ENCODE measurements at regions not wholly inside any gene's neighbourhood (a gene's known extent, or its start where the extent isn't known, plus 50 kb on each side); places are given as distances from the start of the nearest gene placed in this dataset.

DNA sequence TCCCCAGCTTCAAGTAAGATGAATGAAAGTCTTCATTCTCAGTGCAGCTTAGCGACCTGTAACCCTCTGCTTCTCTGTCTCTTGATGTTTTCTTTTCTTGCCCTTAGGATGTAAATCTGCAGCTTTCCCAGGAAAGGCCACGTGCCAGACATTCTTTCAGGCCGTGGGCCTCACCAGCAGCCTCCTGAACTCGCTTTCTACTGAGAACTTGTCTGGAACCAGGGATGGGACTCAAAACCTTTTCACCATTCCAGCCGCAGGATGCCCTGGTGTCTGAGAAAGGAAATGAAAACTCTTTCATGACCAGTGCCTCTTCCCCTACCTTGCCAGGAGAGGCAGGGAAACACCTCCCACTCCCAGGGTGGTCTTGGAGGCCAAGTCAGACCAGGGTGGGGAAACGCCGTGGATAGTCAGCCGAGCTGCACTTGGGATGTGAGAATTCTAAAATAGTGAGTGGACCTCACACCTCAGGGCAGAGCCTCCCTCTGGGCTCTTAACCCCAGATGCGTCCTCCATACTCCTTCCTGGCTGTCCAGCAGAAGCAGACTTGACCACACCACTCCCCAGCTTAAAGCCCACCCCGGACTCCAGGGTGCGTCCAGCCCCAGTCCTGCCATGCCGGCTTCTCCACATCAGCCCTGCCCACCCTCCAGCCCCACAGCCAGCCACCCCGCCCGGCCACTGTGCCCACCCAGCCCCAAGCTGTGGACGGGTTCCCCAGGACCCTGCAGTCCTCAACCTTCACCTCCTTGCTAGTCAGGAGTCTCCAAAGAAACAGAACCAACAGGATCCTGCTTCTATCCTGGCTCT is 115.5 kb downstream of the TWIST2 start:
- DNase-seq (ENCODE audit: low spot score): peak; percentile 48

DNA sequence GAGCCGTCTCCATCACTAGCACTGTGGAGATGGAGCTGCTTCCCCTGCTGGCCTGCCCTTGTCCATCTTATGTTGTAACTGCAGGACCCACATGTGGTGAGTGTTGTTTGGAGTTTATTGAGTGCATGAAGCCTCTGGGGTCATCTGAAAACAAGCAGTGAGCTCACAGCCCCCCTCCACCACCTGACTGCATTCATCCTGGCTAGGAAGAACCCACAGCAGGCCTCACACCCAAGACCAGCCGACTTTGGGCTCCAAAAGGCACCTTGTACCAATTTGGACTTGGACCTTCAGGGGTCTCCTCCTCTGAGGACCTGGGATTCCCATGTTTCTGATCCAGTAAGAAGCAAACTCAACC is 116.1 kb downstream of the TWIST2 start:
- no peak for DNase-seq (ENCODE audit: low spot score)

DNA sequence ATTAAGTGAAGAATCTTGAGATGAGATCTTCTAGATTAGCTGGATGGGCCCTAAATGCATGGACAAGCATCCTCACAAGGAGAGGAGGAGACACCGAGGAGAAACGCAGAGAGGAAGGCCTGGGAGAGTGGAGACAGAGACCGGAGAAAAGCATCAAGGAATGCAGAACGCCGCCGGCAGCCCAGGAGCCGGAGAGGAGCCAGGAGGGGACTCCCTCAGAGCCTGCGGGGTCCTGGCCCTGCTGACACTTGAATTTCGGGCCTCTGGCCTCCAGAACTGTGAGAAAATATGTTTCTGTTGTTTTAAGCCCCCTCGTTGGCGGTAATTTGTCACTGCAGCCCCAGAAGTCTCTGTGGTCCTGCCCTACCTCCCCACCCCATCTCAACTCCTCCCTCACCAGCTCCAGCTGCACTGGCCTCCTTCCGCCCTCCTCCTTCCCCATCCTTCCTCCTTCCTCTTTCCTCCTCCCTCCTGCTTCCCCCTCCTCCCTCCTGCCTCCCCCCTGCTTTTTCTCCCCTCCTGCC is 116.7 kb downstream of the TWIST2 start:
- DNase-seq (ENCODE audit: low spot score): no peak

DNA sequence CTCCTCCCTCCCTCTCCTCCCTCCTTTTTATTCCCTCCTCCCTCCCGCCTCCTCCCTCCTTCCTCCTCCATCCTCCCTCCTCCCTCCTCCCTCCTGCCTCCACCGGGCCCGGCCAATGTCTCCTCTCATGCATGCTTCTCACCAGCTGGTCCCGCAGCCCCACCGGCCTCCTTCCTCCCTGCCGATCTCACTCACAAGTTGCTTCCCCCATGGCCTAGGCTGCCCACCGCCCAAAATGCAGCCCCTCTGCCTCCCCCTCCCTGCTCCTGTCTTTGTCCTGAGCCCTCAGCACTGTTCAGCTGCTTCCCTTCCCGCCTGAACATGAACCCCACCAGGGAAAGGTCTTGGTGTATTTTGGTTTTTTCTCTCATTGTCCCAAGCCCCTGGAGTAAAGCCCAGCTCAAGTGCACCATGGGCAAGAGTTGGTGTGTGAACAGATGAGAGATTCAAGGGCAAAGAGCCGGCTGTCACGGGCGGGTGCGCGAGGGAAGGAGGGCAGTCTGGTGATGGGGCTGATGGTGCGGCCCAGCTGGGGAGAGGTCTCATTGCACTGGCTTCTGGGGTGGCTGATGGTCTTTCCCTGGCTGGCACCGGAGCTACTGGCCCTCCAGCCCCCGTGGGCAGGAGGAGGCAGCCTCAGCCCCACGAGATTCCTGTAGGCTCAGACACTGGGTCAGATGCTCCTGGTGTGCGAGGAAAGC is 117.6 kb downstream of the TWIST2 start:
- peak; percentile 43 for DNase-seq (ENCODE audit: low spot score)

DNA sequence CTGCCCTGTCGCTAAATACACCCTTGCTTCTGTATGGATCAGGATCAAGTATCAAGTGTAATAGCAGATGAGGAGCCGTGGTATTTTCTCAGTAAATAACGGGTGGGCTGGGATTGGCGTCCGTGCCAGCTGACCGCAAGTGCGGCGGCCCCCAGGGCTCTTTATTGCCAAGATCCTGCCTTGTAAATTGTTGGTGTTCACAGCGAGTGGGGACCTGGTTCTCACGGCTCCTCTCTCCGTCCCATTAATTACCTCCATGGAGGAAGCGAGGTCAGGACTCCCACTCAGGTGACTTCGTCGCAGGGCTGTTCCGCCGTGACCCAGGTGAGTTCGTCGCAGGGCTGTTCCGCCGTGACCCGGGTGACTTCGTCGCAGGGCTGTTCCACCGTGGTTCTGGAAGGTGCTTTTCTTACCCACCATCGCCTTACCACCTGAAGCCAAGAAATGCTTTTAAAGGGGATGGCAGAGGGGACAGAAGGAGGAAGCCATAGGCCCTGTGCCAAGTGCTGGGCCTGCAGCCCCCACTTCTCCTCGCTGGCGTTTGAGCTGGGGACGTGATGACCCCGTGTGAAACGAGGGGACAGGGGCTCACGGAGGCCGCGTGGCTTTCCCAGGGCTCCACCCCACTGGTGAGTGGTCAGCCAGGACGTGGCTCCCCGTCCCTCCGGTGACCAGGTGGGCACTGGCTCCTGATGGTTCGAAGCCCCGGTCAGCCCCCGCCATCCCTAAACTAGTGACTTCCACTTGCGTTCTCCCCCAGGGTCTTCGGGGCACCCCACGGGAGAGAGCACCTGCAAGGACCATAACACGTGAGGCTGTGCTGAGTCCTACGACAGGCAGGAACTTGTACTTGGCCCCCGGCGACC is 118.4 kb downstream of the TWIST2 start:
- DNase-seq (ENCODE audit: low spot score): peak; percentile 41

DNA sequence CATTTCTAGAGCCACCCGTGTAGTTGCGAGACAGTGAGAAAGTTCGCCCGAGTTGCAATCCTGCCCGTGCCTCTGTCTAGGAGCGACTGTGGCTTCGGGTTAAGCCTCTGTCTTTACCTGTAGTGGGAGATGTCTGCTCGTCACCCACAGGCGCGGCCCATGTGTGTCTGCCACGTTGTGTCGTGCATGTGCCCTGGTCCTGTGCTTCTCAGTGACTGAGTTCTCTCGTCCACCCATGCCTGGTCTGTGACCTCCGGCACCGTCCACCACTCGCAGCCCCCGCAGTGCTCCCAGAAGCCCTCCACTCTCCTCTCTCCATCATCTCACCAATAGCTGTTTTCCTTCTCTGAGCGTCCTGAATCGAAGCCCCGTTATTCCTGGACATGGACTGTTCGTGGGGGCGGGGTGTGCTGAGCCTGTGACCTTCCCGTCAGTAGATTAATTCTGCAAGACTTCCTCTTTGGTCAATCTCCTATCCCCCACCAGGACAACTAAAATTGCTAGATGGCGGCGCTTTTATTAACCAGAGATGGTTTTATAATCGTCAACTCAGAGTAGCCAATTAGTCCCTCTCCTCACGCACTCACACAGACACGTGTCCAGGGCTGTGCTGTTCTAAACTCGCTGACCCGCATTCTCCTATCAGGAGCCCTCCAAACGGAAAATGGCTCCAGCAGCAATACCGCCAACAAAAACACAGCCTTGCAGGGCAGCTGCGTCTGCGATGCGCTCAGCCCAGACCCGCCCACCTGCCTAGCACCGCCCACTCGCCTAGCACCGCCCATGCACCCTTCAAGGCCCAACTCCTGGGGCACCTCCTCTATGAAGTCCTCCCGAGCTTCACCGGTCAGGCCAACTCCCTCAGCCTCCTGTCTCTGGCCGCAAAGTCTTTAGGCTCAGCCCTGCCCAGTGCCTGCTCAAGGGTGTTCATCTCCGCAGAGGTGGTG is 119.4 kb downstream of the TWIST2 start:
- peak; percentile 47 for DNase-seq (ENCODE audit: low spot score)

DNA sequence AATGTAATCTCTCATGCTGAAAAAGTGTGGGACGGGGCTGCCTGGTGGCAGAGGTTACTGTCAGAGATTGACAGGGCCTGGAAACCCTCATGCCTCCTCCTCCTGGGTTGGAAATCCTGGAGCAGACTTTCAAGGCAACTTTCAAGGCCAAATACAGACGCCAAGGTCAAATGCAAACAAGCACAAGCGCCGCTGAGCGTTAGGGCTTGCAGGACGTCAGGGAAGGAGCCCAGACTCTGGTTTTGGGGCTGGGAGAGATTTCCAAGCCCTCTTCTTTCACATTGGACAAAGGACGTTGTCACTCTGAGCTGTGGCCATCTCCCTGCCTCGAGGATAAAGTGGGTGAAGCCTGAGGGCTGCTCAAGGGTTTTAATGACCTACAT is 120.1 kb downstream of the TWIST2 start:
- DNase-seq (ENCODE audit: low spot score): no peak

DNA sequence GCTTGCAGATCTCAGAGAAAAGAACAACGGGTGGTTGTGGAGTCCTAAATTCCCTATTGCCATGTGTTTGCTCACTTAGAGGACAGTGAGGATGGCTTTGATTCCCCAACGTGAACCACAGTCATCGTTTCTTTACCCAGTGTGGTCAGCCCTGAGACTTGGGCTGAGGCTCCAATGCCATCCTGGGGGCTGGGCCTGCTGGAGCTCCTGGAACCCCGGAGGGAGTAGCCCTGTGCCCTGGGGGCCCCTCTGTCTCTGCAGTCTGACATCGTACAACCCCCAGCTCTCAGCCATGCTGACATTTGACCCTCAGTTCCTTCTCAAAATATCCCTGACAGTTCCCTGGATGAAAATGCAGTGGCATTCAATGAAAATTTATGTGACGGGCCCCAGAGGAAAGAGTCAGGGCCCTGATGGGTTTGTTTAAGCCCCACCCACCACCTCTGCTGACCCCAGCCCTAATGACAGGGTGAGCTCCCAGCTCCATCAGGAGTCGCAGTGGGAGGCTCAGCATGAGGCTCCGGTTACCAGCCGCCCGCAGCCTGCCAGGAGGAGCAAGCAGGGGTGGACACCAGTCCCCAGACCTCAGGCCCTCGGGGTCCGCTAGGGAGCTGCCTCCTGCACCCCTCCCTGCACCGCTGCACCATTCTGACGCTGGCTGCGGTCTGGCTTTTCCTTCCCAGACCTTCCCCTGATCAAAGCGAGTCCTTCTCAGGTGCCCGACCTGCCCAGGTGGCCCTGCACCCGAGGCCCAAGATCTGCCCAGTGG is 120.9 kb downstream of the TWIST2 start:
- DNase-seq (ENCODE audit: low spot score): no peak

DNA sequence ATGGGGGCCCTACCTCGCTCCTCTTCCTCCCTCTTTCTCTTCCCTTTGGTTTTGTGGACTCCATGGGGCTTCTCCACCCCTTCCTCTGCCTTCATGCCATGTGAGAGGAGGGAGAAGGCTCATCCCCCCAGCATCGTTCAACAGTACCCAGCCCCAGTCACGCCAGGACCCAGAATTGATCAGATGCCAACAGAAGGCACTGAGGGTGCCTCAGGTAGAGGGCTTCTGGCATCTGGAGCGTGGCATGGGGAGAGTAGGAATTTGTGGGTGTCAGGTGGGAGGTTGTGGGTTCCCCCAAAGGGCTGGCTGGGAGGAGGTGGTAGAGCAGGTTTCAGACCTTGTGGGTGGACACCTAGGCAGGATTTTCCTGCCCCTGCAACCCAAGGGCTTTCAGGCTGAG is 122.0 kb downstream of the TWIST2 start:
- DNase-seq (ENCODE audit: low spot score): no peak

DNA sequence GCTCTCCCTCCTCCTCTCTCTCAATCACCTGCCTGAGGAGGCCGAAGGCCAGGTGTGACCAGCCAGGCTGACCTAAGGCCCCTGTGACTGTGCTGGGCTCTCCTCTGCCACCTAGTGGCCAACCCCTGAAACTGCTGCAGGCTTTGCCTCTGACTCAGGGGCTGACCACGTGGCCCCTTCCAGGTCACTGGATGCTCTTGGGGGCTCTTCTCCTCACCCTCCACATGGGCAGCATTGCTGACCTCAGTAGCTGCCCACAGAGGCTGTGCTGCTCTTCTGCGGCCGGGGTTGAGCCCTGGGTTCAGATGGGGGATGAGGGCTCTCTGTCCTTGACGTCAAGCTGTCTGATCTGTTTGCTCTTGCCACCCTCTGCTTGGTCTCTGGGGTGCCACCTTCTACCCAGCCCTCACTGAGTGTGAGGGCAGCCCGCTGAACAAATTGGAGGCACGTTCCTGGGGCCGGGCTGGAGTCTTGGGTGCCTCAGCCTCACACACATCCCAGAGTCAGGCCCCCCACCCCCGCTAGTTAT is 122.7 kb downstream of the TWIST2 start:
- DNase-seq (ENCODE audit: low spot score): peak; percentile 84

DNA sequence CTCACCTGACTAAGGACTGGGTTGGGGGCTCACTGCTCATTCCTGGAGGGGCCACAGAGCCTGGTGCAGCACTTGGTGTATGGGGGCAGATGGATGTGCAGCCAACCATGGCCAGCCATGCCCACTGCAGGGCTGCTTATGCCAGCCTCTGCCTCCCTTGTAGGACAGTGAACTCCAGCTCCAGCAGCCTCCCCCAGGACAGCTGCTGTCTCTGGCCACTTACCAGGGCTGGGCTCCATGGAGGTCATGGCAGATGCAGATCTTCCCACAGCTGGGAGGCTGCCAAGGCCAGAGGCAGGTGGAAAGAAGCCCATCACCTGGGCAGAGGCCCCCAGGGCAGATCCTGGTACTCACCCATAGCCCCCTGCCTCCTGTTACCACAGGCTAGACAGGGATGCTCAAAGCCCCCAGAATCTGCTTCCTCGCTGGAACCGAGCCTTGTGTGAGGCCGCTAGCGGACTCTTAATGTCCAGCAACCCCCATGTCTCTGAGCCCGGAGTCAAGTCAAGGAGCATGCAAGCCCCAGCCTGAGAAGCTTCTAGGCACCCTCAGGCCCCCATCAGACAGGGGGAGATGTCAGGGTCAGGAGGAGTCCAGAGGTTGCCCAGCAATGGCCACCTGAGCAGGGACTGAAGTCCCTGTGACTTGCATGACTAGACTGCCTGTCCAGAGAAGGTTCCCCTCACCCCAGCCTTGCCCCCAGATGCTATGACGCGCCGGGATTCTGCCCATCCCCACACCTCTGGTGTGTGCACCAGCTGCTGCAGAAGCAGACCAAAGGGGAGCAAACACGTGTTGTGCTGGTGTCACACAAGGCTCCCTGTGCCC is 123.6 kb downstream of the TWIST2 start:
- no peak for DNase-seq (ENCODE audit: low spot score)

DNA sequence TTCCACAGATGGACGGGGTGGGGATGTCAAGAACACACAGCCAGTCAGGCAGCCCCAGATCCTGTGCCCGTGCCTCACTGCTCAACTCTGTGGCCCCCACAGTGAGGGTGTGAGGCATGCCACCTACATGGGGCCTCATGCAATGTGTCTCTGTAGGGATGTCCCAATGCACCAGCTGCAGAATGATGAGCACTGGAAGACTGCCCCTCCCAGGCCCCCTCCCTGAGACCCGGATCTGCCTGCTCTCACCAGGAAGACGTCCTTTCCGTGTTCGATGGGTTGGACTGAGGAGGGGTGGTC is 124.2 kb downstream of the TWIST2 start:
- no peak for DNase-seq (ENCODE audit: low spot score)

DNA sequence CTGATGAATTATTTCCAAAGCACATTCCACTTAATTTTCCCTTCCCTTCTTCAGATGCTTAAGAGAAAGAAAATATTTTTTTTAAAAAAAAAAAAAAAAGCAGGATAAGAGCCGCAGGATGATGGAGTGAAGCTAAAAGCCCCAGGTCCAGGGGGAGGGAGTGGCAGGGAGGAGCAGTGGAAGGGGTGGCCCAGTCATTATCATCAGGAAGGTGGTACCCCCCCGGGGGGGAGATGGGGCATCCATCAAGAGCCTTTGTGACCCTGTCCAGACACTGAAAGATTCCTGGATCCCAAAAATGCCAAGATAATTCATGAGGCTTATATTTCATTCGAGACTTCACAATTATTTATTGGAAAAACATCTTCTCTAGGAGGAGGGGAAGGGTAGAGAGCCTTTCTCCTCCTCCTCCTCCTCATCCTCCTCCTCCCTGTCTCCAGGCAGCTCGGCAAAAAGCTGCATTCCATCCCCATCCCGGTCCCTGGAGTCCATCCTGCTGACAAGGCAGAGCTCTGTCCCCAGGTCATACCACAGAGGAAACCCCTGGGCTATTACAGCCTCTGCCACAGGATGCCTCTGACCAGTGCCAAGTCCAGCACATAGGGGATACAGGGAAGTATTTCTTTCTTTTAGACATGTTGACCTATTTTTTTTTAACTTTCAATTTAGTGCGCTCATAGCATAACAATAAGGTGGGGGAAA is 125.3 kb downstream of the TWIST2 start:
- no peak for DNase-seq (ENCODE audit: low spot score)

DNA sequence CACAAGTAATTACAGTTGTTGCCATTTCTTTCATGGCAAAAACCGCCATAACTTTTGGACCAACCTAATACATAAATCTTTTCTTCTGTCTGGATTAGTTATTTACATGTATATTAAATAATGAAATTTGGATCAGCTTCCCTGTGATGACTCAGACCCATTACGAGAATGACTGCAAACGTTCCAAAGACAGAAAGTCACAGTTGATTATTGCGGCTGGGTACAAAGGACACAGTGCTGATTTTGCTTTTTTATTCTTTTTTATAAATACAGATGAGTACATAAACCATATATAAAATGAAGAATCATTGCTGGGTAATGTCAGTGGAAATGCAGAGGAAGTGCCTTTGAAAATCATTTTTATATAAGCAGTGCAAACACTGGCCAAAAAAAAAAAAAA is 126.2 kb downstream of the TWIST2 start:
- DNase-seq (ENCODE audit: low spot score): no peak

DNA sequence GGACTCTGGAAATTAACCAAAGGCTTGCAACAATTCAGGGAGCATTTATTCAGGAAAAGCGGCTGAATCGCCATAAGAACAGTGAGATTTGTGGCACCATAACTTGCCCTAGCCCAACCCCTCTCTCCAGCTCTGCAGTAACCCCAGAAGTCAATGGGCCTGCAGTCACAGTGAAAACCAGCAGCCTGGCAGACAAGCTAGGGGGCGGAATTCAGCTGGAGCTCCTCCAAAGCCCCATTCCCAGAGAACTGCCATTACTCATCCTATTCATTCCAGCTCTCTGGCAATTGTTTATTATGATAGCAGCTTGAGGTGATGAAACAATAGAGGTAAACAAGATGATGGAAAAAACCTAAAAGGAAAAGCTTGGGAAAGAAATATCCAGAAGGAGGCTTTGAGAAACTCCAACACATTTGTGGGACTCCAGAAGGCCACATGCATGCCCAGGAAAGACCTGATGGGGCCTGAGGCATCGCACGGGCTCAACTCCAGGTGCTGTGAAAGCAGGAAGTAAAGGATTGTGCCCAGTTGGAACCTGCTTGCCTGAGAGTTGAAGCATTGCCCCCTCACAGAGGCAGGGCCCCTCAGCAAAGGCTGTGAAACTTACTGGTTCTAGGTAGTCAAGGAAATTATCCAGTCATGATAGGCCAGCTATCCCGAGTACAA is 126.7 kb downstream of the TWIST2 start:
- no peak for DNase-seq (ENCODE audit: low spot score)

DNA sequence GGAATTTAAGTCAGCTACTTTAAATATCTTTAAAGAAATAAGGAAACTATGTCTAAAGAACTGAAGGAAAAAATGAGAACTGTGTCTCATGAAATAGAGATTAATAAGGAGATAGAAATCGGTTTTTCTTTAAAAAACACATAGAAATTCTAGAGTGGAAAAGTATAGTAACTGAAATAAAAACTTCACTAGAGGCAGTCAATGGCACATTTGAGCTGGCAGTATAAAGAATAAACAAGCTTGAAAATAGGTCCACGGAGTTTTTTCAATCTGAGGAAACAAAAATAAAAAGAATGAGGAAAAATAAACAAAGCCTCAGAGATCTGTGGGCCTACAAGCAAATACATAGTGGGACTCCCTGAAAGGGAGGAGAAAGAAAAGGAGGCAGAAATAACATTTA is 127.5 kb downstream of the TWIST2 start:
- DNase-seq (ENCODE audit: low spot score): no peak

DNA sequence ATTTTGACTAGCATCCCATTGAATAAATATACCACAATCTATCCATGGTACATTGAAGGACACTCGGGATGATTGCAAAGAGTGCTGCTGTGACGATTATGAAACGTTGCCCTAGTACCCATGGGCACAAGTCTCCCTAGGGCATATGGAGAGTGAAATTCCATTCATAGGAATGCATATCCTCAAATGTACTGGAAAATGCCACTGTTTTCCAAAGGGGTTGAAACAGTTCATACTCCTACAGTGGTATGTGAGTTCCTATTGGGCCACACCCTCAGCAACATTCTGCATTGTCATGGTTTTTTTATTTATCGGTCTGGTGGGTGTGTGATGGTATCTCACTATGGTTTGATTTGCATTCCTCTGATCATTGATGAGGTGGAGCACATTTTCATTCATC is 130.6 kb downstream of the TWIST2 start:
- no peak for DNase-seq (ENCODE audit: low spot score)

DNA sequence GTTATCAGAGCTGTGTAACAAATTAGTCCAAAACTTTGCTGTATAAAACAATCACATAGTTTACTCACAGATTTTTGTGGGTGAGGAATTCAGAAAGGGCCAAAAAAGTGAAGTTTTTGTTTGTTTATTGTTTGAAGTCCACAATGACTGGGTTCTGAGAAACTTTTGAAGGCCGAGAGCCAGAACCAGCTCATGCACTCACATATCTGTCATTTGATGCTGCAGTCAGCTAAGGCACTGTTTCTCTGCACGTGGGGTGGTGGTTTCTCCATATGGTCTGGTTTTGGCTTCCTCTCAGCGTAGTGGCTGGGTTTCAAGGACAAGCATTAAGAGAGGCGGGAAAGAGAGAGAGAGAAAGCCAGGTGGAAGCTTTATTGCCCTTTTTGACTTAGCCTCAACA is 131.8 kb downstream of the TWIST2 start:
- no peak for DNase-seq (ENCODE audit: low spot score)
